ENCODE measurements at regions not wholly inside any gene's neighbourhood (a gene's known extent, or its start where the extent isn't known, plus 50 kb on each side); places are given as distances from the start of the nearest gene placed in this dataset.

DNA sequence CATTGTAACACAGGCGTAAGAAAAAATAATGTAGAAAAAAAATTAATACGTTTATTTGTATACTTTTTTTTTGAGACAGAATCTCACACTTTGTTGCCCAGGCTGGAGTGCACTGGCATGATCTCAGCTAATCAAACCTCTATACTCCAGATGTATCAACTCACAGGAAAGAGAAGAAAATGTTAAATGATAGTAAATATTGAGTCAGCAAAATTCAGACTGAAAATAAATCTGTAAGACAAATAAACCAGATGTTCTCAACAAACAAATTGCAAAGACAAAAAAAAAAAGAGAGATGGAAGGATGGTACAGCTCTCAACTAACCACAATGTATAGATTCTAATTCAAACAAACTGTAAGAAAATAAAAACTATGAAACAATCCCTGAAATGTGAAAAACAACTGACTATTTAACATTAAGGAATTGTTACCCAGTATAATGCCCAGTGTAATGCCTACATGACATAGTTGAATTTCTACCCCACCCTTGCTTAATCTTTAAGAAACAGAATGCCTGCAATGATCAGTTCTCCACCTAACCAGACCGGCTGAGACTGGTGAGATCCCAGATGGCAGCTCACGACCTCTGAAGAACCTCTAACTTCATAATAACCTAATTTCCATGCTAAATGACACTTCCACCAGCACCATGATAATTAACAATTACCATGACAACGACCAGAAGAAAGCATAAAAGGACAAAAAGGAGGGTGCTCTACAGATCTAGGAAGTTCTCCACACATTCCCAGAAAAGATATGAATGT is 272.0 kb upstream of the GNAI1 start:
- no peak for DNase-seq

DNA sequence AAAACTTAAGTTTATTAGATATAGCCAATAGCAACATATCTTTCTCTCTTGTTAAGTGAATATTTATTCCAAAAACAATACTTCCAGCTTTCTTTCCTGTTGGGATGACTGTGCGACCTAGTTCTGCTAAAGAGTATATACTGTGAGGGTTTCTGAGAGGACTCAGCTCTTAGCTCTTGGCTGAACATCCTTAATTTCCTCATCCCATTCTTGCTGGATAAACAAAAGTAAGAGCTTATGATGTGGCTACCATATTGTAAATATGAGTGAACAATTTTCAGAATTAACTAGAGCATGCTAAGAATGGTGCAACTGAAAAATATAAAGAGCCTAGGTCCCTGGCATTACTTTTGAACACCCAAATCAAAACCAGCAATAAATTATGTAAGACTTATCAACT is 279.5 kb upstream of the GNAI1 start:
- DNase-seq: no peak

DNA sequence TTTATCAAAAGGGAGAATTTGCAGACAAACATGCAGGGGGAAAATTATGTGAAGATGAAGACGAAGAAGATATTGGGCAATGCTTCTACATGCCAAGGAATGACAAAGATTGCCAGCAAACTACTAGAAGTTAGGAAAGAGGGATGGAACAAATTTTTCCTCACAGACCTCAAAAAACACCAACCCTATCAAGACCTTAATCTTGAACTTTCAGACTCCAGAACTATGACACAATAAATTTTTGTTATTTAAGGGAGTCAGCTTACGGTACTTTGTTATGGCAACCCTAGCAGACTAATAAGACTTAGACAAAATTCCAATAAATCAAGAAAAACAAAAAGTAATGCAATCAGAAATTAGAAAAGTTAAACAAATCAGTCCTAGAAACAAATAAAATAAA is 280.0 kb upstream of the GNAI1 start:
- no peak for DNase-seq

DNA sequence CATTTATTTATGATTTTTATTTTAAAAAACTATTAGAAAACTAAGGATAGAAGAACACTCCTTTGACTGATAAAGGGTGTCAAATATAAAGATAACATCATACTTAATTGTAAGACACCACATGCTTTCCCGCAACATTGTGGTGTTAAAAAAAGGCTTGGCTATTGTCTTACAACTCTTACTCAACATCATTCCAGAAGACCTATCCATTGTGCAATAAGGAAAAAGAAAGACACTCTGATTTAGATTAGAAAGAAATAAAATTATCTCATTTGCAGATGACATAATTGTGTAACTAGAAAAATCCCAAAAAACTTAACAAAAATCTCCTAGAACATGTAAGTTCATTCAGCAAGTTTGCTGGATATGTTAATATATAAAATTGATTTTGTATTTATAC is 296.7 kb upstream of the GNAI1 start:
- DNase-seq: no peak

DNA sequence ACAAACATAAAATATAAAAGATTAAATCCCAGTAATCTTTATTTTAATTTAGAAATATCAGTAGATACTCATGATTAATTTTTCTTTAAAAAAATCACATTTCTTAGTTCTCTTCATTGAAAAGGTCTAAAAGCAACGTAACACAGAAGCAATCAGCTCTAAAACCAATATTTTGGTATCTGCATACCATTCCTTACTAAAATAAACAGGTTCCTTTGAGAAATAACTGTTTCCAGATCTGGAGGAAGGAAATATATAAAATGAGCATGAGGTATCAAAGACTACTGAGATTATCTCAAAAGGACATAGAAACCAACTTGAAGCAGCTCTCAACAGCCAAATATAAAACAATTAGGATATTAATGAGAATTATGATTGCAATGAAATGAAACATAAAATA is 301.0 kb upstream of the GNAI1 start:
- no peak for DNase-seq

DNA sequence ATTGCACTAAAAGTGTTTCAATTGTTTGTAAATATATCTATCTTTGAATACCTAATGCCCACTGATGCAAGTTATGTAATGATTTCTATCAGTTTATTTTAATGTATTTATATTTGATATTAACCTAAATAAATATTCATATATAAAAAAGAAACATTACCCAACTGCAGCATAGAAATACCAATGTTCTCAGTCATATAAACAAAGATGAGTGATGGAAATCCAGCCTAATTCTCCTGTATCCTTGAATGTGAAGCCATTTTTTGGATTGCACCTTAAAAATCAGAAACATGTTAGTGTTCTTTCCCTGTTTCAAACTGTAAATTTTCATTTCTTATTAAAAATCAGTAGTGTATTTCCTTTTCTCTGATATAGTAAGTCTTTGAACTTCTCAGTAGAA is 305.8 kb upstream of the GNAI1 start:
- DNase-seq: no peak

DNA sequence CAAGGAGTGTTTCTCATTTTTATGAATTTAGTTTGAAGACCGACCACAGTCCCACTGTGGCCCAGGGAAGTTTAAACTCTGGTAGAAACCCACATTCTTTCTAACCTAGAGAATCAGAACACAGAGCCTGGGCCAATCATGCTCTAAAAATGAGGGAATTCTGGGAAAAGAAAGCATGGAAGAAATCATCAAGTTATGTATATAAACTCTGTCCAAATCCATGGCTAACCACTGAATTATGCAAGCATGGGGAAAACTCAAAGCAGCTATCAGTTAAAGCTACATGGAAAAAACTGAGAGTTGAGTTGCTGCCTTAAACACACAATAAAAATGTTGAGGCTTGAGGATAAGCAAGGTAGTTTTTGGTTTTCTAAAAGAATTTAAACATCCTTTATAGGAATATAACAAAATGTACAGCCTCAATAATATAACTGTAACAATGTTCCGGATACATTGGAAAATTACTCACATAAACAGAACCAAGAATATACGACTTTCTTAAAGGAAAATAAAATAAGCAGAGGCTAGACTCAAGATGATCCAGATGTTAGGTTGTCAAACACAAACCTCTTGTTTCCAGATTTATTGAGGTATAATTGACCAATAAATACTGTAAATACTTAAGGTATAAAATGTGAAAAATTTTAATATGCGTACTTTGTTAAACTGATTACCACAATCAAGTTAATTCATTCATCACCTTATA is 311.2 kb upstream of the GNAI1 start:
- no peak for DNase-seq

DNA sequence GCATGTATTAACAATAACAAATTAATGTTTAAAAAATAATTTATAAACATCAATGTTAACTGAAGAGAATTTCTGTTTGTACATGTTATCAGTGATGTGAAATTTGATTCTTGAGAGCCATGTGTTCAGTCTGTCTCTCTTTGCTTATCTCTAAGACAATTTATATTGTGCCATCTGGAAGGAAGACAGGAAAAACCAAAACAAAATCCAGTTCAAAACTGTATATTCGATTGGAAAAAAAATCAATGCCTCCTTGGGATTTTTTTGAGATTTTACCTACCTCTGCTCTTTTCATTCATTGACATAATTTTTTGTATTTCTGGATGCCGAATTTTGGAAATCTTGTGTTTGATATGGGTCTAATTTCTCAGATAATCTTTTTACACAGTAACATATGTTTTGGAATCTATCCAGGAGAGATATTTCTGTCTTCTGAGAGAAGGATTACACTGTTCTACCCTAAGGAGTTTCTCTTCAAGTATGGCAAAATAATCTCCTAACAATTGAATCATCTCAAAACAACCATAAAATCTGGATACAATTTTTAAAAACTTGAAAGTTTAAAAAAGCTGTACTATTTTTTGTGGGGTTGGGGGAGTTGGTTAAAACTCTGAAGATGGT is 311.9 kb upstream of the GNAI1 start:
- no peak for DNase-seq

DNA sequence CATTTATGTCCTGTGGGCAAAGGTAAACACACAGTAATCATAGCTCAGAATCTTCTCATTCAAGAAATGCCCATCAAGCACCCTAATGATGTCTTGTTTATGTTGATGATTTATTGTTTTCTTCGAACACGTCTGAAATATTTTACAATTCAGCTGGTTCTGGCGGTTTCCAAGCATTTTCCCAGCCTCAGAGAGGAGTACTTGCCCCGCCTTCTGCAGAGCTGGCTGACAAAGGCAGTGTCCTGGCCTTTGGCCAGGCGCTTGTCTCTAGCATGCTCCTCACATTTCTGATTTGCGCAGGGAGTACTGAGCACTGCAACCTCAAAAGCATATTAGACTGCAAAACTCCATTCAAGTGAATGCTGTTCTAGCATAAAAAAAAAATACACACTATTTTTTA is 314.2 kb upstream of the GNAI1 start:
- no peak for DNase-seq

DNA sequence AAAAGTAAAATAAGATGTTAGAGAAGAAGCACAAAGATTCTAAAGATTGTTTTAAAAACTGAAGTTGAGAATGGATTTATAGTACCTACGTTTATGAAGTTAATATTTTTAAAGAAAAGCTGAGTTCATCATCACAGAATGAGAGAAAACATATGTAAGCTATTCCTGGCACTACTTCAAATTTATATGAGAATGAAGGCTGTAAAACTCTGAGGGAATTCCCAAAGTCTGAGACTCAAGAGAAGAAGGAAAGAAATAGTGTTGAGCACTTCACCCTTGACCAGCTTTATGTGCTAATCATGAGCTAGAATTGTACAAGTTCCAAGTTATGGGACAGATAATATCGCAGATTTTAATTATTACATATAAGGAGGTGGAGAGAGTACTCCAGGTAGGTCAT is 323.7 kb upstream of the GNAI1 start:
- no peak for DNase-seq

DNA sequence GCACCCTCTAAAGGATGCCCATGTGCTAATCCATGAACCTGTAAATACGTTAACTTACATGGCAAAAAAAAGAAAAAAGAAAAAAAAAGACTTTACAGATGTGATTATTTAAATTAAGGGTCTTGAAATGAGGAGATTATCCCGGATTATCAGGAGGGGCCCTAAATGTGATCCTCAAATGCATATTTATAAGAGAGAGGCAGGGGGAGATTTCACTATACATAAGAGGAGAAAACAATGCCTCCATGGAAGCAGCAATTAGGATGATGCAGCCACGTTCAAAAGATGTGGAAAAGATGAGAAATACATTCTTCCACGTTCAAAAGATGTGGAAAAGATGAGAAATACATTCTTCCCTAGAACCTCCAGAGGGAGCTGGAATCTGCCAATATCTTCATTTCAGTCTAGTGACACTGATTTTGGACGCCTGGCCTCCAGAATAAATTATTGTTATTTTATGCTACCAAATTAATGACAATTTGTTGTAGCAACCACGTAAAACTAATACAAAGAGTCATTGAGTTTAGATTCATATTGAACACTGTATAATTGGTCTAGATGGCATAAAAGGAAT is 328.4 kb upstream of the GNAI1 start:
- DNase-seq: no peak

DNA sequence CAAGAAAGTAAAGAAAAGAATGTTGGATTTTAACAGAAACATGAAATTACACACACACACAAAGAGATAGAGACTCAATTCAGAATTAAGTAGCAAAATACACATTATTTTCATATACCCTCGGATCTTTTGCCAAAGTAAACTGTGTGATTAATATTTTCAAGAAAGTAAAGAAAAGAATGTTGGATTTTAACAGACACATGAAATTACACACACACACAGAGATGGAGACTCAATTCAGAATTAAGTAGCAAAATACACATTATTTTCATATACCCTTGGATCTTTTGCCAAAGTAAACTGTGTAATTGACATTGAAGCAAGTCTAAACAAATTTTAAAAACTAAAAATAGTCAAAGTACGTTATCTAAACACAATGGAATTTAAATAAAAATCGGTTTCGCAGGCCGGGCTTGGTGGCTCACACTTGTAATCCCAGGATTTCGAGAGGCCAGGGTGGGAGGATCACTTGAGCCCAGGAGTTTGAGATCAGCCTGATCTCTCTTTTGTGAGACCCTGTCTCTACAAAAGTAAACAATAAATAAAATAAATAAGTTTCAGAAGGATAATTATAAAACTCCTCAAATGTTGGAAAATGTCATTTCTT is 337.3 kb upstream of the MAGI2 start:
- no peak for DNase-seq

DNA sequence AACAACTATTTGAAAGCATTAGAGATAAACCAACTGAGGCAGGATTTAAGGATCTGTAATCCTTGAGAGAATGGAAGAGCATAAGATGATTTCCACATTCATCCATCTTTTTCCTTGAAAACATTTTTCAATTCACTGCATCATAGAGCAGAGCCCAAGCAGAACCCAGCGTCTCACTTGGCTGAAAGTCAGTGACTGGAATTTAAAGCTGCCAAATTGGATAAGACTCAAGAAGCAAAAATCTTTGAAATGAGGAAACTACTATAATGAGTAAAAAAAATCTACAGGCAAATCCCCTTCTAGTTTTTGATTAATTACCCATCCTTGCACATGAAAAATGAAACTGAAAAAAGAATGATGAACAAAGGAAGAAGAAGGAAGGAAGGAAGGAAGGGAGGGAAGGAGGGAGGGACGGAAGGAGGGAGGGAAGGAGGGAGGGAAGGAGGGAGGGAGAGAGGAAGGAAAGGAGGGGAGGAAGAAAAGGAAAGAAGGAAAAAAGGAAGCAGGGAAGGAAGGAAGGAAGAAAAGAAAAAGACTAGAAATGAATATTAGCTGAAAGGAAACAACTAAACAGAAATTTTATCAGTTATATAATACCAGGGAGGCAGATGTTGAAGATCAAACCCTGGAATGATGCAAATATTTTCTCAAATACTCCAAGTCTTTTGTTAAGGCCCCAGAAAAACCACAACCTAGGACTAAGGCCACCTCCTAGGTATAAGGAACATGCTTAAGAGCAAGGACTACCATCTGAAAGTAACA is 336.3 kb upstream of the MAGI2 start:
- no peak for DNase-seq

DNA sequence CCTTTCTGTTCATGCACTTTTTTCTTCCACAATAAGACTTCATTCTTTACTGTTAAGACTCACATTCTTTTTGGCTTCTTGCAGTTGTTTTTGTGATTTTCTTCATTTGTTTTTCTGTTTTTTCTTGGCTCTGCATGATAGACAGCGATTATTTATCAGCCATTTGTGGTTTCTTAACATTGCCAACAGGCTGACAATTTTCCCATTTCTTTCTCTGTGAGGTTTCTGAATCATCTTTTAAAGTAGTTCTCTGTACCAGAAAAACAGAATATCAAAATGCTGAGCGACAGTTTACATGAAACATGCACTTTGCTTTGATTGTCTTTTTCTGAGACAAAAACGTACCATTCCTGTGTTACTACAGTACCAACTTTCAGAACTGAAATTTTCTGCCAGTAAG is 334.2 kb upstream of the MAGI2 start:
- DNase-seq: no peak

DNA sequence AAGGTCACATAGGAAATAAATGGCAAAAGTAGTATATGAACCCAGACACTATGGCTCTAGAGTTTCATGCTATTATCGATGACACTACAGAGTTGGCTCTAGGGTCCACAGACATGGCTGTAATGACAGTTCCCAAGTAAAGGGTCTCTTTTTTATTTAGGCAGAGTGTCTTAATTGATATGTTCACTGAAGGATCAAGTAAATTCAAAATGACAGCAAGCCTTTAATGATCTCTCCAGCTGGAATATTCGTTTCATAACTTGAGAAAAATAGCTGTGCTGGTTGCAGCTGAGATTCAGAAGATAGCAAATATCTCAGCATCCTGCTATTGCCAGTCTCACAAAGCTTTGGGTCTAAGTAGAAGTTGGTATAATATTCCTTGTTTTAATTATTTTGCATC is 333.6 kb upstream of the MAGI2 start:
- DNase-seq: no peak

DNA sequence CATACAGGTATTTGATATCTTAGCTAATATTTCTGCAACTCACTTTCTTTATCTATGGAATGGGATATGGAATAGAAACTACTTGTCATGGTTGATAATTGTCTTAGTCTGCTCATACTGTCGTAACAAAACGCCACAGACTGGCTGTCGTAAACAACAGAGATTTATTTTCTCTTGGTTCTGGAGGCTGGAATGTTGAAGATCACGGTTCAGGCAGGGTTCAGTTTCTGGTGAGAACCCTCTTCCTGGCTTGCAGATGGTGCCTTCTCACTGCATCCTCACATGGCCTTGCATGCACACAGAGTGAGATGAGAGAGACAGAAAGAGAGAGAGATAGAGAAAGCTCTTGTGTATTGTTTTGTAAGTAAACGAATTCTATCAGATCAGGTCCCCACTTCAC is 332.7 kb upstream of the MAGI2 start:
- no peak for DNase-seq

DNA sequence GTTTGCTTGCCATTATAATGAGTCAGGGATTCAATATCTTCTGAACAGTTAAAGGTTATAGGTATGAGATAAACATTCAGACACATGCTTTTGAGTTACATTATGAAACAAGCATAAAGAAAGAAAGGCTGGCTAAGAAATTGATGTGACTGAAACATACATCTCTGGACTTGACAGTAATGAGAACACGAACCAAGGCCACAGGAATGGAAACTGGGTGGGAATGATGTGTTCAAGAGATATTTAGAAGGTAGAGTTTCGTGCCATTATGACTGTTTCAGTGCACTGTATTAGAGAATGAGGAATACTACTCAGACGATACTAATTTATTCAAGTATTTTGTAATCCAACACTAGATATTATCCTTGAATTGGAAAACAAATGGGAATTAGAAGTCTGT is 332.1 kb upstream of the MAGI2 start:
- no peak for DNase-seq

DNA sequence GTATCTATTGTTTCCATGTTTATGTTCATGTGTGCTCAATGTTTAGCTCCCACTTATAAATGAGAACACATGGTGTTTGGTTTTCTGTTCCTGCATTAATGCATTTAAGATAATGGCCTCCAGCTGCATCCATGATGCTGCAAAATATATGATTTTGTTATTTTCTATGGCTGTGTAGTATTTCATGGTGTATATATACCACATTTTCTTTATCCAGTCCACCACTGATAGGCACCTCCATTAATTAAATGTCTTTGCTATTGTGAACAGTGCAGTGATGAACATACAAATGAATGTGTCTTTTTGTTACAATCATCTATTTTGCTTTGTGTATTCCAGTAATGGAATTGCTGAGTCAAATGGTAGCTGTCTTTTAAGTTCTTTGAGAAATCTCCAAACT is 329.4 kb upstream of the MAGI2 start:
- DNase-seq: no peak

DNA sequence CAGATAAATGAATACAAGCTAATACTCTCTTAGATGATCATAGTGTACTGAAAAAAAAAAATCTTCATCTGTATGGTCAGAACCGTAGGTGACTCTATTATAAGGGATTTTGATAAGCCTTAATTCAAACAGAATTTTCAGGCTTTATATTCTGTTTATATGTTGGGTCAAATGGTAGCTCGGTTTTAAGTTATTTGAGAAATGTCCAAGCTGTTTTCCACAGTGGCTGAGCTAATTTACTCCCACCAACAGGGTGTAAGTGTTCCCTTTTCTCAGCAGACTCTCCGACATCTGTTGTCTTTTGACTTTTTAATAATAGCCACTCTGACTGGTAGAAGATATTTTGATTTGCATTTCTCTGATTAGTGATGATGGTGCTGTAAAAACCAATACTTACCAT is 328.8 kb upstream of the MAGI2 start:
- DNase-seq: no peak

DNA sequence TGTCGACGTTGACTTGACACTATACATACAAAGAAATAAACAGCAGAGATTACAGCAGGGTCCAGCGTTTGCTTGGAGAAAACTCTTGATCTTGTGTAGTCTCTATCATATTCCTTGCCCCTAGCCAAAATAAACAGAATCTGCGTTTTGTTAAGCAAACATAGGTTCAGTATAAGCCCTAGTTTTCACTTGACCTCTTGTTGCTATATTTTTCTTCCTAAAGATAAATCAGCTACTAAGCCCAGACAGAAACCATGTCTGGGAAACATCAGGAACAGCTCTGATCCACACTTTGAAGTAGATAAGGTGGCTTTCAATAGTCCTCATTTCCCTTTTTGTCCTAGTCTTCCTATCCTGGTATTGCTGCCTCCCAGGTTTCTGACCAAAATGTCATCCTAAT is 328.2 kb upstream of the MAGI2 start:
- DNase-seq: no peak

DNA sequence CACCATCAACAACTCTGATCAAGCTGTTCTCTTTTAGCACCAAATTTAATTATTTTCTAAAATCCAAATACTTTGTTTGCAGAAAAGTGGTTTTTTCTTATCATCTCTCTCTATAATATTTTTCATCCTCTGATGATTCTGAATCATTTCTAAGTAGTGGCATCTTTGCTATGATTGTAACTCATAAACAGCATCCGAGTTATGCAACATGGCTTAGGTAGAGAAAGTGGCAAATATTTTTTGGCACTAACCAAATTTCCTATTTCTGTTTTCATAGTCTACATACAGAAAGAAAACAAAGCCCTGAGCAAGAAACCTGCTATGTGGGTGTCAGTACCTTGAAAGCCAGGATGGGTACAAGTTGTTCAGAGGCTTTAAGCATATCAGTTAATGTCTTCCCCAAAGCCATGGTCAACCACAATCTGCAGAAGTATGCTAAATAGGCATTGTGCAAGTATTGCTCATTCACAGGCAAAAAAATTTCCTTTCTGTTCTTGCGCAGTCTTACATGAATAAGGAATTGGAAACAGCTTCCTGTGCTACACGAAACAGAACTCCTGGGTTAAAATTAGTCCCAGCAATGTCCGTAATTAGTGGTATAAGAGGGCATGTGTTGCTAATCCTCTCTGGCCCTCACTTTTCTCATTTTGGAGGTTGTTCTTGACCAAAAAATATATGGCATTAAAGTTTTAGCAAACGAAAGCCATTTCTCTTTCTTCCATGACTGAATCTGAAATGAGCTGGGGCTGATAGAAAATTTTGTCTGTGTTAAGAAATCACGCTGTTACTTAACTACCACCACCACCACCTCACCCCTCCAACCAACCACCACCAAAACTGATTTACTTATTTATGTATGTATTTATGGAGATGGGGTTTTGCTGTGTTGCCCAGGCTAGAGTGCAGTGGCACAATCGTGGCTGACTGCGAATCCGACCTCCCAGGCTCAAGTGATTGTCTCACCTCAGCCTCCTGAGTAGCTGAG is 325.6 kb upstream of the MAGI2 start:
- DNase-seq: no peak

DNA sequence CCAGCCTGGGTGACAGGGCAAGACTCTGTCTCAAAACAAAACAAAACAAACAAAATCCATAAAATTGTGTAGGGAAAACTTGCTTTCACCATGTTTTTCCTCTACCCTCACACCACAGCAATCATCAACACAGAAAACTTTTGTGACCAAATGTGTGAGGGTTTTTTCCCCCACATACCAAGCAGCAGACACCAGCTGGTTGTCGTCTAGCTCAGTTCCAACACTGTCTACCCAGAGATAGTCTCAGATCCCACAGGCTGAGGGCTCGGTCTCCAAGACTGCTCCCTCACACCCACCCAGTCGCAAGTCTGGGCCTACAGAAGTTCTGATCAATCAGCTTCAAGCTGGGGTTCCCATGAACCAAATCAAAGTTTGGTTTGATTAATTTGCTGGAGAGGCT is 322.4 kb upstream of the MAGI2 start:
- DNase-seq: no peak

All from CD4-positive, alpha-beta T cell treated with Interleukin-4 for 4 hours (primary cell).